ENCODE measurements at regions not wholly inside any gene's neighbourhood (a gene's known extent, or its start where the extent isn't known, plus 50 kb on each side); places are given as distances from the start of the nearest gene placed in this dataset.

DNA sequence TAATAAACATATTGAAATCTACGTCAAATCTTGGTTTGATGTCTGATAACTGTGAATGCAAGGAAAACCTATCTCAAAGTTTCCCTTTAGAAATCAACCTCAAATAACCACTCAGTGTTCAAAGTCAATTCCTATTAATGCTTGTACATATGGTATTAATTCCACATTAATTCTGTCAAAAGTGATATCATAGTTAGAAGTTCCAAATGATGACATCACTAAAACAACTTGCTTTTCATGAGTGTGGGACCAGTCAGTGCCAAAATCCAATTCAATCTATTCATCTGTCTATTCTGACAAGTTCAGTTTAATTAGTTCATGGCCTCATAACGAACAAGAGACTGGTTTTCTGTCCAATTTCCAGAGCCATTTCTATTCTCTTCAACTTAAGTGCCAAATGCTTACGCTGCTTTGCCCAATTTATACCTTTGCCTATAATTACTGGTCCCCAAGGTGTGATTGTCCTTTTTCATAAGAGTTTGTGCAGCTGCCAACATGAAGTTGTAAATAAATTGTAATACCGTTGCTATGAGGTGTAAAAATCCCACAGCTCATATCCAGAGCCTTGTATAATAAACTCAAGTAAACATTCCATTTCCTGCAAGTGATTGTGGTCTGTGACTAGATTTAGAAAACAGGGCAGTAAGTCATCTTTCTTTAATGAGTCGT, 476.2 kb downstream of the RAB28 start:
- Histone ChIP-seq H3K4me1 (ENCODE audit: control insufficient read depth in 1 of 2, insufficient read depth in 2 of 2, low read length in 2 of 2) (no peaks in the 10 kb centered on the region), H3K27me3 (ENCODE audit: insufficient read depth, low read length) (peaks cover 9% of the 10 kb centered on the region; the same call in 1 of the 2 replicates), H3K9ac (ENCODE audit: low read length) (no peak overlapping the region), H3K9me3 (ENCODE audit: control insufficient read depth in 1 of 2, insufficient read depth in 1 of 2, low read depth in 1 of 2, low read length in 2 of 2) (no peaks in the 10 kb centered on the region), H3K27ac (ENCODE audit: low read depth, low read length) (no peak overlapping the region), H3K9me2 (ENCODE audit: insufficient read depth) (no peaks in the 10 kb centered on the region), H3K36me3 (ENCODE audit: control insufficient read depth in 1 of 2, insufficient read depth in 2 of 2, low read length in 2 of 2) (no peaks in the 10 kb centered on the region), H3K79me2 (ENCODE audit: insufficient read depth, low read length) (no peaks in the 10 kb centered on the region), H2AFZ (ENCODE audit: low read depth, low read length, poor library complexity, severe bottlenecking) (no peak overlapping the region), H3K4me2 (ENCODE audit: low read length) (no peak overlapping the region), H4K20me1 (ENCODE audit: insufficient read depth) (no peaks in the 10 kb centered on the region), H3K4me3 (replicated peaks in 1 of 2; ENCODE audit: low read depth in 1 of 2, low read length in 2 of 2) (no peak overlapping the region)
- TF ChIP-seq, protein P1, sequence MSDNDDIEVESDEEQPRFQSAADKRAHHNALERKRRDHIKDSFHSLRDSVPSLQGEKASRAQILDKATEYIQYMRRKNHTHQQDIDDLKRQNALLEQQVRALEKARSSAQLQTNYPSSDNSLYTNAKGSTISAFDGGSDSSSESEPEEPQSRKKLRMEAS (IDR thresholded peaks at IDR 0.05) = no peak
- ChIA-PET RAD21 (ENCODE audit: low non-redundant PET in 1 of 2, low total read pairs in 2 of 2, uncharacterized antibody in 2 of 2, unreplicated experiment in 2 of 2) (no interaction called here), CTCF (no interaction called here), POLR2A (no interaction called here)
- no TSS peak for BruUV-seq (replicated peaks)
- DNase-seq (ENCODE audit: low read depth, low spot score) = no peak
- no peak for ATAC-seq
- intact Hi-C loops (cut with micrococcal nuclease) = no loop called here

DNA sequence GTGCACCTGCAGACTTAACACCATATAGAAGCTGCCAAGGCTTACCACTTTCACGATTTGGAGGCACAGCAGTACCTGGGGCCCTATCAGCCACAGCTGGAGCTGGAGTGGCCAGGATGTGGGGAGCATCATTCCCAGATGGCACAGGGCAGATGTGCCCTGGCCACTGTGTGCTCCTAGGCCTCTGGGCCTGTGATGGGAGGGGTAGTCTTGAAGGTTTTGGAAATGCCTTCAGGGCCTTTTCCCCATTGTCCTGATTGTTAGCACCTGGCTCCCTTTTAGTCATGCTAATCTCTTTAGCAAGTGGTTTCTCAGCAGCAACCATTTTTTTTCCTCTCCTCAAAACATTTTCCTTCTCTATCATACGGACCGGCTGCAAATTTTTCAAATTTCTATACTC, 490.2 kb downstream of the RAB28 start:
- CTCF ChIA-PET = no interaction called here
- Histone ChIP-seq H3K79me2 (ENCODE audit: insufficient read depth, low read length) (no peaks in the 10 kb centered on the region), H3K27ac (ENCODE audit: low read depth, low read length) (no peak overlapping the region), H3K4me3 (replicated peaks in 1 of 2; ENCODE audit: low read depth in 1 of 2, low read length in 2 of 2) (no peak overlapping the region), H3K9me3 (ENCODE audit: control insufficient read depth in 1 of 2, insufficient read depth in 1 of 2, low read depth in 1 of 2, low read length in 2 of 2) (no peaks in the 10 kb centered on the region), H3K4me2 (ENCODE audit: low read length) (no peak overlapping the region), H3K9ac (ENCODE audit: low read length) (no peak overlapping the region), H3K36me3 (ENCODE audit: control insufficient read depth in 1 of 2, insufficient read depth in 2 of 2, low read length in 2 of 2) (no peaks in the 10 kb centered on the region), H3K4me1 (ENCODE audit: control insufficient read depth in 1 of 2, insufficient read depth in 2 of 2, low read length in 2 of 2) (no peaks in the 10 kb centered on the region; a peak in 1 of 4 replicates), H4K20me1 (ENCODE audit: insufficient read depth) (no peaks in the 10 kb centered on the region), H2AFZ (ENCODE audit: low read depth, low read length, poor library complexity, severe bottlenecking) (no peak overlapping the region), H3K27me3 (ENCODE audit: insufficient read depth, low read length) (no peaks in the 10 kb centered on the region), H3K9me2 (ENCODE audit: insufficient read depth) (no peaks in the 10 kb centered on the region)
- no TSS peak for BruUV-seq (replicated peaks)
- intact Hi-C loops (cut with micrococcal nuclease) = no loop called here
- DNase-seq (ENCODE audit: low read depth, low spot score) = no peak
- TF ChIP-seq RAD21 (IDR thresholded peaks at IDR 0.05; ENCODE audit: low read depth) = no peak
- TF ChIP-seq EZH2 (IDR thresholded peaks at IDR 0.05) = no peak
- no peak for TF ChIP-seq CEBPB (IDR thresholded peaks at IDR 0.05; ENCODE audit: low read depth)
- no peak for TF ChIP-seq SIN3A (IDR thresholded peaks at IDR 0.05; ENCODE audit: low read depth)
- RAD21 ChIA-PET (ENCODE audit: low non-redundant PET in 1 of 2, low total read pairs in 2 of 2, uncharacterized antibody in 2 of 2, unreplicated experiment in 2 of 2) = no interaction called here
- POLR2A ChIA-PET = no interaction called here
- ATAC-seq = no peak
